ENCODE measurements at regions not wholly inside any gene's neighbourhood (a gene's known extent, or its start where the extent isn't known, plus 50 kb on each side); places are given as distances from the start of the nearest gene placed in this dataset.
"Not testable (repeated sequence)": the region's sequence is repeated elsewhere in the genome, so short reads cannot be mapped to it uniquely, and the experiment has no call there.

DNA sequence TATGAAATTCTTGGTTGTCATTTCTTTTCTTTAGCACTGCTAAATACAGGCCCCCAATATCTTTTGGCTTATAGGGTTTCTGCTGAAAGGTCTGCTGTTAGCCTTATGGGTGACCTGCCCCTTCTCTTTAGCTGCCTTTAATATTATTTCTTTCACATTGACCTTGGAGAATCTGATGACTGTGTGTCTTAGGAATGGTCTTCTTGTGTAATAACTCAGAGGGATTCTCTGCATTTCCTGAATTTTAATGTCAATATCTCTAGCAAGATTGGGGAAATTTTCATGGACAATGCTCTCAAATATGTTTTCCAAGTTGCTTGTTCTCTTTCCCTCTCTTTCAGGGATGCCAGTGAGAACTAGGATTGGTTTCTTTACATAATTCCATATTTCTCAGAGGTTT lies 292.4 kb downstream of the SLC7A11 start:
- FAIRE-seq: no peak

DNA sequence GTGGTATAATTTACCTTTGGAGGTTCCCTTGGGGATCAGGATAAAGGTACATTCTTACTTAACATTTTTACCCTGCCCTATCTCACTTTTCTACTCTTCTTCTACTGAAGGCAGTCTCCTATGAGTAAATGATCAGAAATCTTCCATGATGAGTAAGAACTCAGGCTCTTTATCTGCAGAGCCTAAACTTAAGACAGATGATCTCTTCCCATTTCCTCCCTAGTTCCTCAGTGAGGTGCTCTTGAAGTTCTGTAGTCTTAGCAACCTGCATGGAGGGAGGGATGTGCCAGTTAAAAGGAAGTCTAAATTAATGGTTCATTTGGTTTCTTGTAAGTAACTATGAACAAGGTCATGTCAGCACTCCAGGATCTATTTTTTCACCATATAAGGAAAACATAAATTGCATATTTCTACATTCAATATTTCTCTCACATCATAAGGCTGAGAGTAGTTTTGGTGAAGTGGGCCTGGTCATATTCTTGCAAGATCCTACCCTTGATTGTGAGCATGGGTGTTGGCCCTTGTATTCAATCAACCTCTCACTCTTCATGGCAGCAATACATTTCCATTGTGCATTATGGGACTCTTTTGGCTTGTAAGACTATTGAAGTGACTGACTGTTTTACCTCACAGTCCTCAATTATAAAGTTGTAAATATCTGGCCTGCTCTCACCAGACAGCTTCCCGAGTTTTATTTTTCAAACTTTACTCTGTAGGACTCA lies 295.5 kb downstream of the SLC7A11 start:
- no peak for FAIRE-seq

DNA sequence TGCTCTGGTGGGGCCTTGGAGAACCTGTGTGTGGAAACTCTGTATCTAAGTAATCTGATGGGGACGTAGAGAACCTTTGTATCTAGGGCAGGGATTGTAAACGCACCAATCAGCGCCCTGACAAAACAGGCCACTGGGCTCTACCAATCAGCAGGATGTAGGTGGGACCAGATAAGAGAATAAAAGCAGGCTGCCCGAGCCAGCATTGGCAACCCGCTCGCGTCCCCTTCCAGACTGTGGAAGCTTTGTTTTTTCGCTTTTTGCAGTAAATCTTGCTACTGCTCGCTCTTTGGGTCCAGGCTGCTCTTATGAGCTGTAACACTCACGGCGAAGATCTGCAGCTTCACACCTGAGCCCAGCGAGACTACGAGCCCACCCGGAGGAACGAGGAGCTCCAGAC lies 299.3 kb downstream of the SLC7A11 start:
- not testable (repeated sequence) for FAIRE-seq

DNA sequence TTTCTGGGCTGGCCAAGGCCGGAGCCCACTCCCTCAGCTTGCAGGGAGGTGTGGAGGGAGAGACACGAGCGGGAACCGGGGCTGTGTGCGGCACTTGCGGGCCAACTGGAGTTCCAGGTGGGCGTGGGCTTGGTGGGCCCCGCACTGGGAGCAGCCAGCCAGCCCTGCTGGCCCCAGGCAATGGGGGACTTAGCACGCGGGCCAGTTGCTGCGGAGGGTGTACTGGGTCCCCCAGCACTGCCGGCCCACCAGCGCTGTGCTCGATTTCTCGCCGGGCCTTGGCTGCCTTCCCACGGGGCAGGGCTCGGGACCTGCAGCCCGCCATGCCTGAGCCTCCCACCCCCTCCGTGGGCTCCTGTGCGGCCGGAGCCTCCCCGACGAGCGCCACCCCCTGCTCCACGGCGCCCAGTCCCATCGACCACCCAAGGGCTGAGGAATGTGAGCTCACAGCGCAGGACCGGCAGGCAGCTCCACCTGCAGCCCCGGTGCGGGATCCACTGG lies 300.1 kb downstream of the SLC7A11 start:
- FAIRE-seq: not testable (repeated sequence)

DNA sequence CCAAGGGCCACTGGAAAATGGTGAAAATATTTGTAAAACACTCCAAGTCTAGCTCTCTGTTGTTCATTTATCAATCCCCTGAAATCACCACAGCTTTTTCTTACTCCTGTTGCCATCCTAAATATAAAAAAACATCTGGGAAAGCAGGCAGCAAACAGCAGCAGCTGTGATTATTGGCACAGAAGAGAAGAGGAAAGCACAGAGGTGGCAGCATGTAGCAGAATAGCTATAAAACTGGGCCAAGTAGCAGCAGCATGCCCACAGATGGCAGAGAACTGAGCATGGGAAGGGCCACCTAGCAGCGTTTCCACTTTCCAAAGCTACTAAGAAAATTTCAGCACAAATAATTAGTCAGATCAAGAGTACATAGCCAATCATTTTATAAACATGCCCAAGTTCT lies 307.2 kb downstream of the SLC7A11 start:
- no peak for FAIRE-seq

DNA sequence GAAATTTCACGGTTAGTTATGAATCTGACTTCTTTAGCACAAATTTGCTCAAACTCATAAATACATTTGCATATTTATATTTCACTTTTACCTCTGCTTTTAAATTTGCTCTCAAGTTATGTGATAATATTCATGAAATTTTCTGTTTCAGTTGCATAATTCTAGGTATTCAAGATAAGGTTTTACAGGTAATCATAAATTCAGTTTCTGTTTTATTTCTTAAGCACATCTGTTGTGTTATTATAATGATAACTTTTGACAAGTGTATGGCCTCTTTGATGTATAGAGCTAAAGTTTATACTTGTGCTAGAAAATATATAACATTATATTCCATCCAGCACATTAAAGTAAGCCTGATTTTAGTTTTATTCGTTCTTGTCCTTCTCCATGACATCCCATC lies 308.1 kb downstream of the SLC7A11 start:
- no peak for FAIRE-seq

DNA sequence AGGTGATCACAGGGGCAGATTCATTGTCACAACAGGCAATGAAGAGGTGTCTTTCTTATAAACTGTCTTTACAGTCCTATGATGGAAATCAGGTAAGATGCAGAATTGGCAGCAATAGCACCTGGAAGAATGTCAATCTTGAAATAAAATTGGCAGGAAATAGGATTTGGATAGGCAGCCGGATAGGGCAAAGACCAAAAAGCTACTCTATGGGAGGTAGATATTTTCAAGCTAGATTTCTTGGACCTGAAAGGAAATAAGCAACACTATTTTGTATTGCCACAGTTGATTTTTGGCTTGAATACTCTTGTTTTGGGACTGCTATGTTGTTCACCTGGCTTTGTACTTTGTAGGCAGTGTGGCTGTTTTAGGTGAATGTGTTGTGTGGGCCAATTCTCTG lies 314.2 kb downstream of the SLC7A11 start:
- no peak for FAIRE-seq

DNA sequence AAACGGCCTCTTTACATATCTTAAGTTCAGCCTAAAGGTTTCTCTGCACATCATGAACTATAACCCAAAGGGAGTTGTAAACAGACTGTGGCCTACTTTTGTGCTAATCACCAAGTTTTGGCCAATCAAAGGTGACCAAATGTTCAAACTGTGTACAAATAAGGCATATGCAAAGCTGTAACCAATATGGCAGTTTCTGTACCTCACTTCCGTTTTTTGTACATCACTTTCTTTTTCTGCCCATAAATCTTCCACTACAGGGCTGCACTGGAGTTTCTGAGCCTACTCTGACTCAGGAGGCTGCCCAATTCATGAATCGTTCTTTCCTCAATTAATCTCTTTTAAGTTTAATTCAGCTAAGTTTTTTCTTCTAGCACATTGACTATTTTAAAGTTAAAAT lies 318.7 kb downstream of the SLC7A11 start:
- FAIRE-seq: no peak

DNA sequence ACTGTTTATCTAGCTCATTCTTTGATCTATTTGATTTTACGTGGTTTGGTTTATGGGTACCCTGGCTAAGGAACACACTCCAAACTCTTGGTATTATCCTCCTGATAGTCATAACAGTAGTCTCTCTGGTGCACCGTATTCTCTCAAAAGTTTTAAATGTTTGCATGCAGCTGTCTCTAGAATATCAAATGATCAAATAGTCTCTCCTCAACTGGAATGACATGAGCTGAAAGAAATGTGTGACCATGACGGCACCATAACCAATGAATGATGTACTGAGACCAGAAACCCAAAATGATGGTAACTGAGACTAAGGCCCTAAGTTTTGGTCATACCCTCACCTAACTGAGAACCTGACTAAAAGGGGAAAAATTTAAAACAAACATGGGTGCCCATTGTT lies 319.4 kb downstream of the SLC7A11 start:
- FAIRE-seq: no peak

DNA sequence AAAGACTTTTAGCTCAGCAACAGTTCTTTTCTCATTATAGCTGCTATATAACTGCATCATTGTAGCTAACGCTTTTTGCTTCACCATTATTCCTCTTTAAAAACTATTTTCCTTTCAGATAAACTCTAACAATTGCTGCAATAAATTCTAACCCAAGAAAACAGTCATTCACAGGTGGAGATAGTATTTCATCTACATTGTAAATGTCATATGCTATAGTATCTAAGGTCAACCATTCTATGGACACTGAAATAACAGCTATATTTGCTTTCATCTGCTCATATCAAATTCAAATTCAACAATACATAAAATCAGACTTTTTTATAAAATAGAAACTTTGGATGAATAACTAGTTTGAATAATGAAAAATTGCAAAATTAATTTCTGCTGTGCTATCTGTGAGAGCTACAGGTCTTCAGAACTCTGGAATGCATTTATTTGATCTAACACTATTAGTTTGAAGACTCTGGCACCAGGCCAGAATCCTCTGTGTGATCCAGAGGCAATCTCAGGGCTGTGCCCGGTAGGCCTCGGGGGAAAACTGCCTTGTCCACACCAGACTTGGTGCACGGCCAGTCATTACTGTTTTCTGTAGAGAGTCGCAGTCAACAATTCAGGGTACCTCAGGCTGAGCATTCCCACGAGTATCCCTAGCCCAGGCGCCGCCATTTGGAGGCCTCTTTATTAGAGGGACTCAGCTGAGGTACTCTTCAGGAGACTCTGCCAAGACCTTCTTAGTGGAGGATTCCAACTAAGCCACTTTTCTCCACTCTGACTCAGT lies 332.4 kb downstream of the SLC7A11 start:
- no peak for FAIRE-seq

DNA sequence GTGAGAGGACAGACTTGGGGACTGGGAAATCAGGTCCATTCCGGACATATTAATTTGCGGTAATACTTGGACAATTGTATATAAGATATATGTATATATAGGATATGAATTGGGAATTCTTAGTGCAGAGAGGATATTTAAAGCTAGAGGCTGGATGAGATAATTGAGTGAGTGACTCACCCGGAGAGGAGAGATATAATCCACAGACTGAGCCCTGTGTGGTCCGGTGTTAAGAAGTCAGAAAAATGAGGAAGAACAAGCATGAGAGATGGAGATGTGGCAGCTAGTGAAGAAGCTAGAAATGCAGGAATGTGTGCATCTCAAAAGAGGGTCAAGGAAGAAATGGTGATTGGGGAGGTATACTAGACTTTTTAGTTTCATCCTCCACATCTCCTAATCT lies 336.2 kb downstream of the SLC7A11 start:
- FAIRE-seq: no peak

DNA sequence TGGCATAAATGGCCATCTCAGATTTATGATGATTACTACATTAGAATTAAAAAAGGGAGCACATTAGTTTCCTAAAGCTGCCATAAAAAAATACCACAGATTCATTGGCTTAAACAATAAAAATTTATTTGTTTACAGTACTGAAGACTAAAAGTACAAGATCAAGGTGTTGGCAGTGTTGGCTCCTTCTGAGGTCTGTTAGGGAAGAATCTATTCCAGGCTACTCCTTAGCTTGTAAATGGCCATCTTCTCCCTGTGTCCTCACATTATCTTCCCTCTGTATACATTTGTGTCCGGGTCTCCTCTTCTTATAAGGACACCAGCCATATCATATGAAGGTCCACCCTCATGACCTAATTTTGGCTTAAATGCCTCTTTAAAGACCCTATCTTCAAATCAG lies 341.0 kb downstream of the SLC7A11 start:
- FAIRE-seq: no peak

DNA sequence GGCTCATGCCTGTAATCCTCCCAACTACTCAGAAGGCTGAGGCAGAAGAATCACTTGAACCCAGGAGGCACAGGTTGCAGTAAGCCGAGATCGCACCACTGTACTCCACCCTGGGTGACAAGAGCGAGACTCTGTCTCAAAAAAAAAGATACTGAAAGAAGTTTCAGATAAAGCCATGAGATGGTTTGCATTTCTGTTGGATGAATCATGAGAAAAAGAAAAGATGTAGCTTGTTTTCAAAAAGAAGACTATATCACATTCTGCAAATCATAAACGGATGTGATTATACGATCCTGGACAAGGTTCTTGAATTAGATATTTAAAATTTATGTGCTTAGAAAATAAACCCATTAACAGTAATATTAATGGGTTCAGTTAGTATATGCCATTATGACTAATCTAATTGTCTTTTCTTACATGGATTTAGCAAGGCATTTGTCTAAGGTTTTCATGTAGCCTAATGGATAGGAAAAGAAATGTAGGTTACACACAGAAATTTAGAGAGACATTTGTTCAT lies 345.9 kb downstream of the SLC7A11 start:
- FAIRE-seq: no peak

DNA sequence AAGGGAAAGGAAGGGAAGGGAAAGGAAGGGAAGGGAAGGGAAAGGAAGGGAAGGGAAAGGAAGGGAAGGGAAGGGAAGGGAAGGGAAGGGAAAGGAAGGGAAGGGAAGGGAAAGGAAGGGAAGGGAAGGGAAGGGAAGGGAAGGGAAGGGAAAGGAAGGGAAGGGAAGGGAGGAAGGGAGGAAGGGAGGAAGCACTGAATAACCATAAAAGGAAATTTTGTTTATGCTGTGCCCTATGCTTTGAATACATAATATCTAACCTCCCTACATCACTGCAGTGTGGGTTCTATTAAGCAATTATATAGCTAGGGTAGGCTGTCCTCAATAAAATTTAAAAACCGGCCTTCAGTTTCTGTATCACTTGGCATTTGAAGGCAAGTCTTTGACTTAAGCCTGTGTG lies 346.6 kb downstream of the SLC7A11 start:
- not testable (repeated sequence) for FAIRE-seq

DNA sequence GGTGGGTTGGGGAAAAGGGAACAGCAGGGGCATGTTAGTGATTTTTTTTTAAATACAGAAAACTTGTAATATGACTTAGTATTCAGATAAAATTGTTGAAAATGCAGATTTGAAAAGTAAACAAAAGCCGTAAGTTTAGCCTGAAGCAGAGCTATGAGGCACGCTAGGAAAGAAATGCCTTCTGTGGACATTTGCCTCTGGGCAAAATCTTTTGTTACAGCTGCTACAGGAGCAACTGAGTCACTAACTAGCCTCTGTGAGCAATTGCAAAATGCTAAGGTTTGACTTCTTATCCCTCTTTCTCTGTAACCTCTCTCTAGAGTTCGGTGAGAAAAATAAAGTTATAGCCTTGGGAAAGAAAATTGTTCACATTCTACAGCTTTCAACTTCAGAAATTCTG lies 350.0 kb downstream of the SLC7A11 start:
- FAIRE-seq: no peak

DNA sequence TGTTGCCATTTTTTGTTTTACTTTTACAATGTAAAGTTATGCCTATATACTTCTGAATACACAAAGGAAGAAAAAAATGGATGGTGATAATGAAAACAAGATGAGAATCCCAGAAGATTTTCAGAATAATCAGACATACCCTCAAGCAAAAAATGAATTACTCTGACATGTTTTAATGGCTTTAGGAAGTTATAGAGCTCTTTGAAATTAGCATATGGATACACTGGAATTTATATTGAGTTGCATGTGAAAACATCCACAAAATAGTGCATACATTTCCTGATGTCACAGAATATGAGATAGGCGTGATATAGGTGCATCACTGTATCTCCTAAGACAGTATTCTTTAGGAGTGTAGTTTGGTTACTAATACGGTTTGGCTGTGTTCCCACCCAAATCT lies 351.3 kb downstream of the SLC7A11 start:
- no peak for FAIRE-seq

DNA sequence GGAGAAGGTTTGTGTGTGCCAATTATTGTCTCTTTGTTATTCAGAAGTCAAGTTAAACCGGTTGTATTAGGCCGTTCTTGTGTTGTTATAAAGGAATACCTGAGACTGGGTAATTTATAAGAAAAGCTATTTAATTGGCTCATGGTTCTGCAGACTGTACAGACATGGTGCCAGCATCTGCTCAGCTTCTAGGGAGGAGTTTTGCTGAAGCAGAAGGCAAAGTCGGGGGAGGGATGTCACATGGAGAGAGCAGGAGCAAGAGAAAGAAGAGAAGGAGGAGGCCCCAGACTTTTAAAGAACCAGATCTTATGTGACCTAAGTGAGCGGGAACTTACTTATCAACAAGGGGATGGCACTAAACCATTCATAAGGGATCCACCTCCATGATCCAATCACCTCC lies 349.3 kb upstream of the PCDH18 start:
- FAIRE-seq: no peak

DNA sequence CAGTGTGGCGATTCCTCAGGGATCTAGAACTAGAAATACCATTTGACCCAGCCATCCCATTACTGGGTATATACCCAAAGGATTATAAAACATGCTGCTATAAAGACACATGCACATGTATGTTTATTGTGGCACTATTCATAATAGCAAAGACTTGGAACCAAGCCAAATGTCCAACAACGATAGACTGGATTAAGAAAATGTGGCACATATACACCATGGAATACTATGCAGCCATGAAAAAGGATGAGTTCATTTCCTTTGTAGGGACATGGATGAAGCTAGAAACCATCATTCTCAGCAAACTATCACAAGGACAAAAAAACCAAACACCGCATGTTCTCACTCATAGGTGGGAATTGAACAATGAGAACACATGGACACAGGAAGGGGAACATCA lies 335.8 kb upstream of the PCDH18 start:
- not testable (repeated sequence) for FAIRE-seq

DNA sequence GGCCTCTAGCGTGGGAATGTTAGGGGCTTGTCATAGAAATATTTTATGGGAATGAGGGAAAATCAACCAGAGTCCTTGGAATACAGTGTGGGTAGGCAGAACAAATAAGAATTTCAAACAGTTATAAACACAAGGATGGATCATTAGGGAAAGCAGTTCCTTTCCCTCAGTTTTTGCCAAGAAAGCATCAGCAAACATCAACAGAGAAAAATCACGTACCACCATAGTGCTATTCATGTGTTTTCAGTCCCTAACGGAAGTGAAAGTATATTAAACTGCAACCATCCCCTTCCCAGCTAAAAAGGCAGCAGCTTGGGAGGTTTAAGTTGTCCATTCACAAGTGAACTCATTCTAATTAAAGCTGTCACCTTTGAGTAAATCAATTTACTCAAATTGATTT lies 334.4 kb upstream of the PCDH18 start:
- FAIRE-seq: no peak

DNA sequence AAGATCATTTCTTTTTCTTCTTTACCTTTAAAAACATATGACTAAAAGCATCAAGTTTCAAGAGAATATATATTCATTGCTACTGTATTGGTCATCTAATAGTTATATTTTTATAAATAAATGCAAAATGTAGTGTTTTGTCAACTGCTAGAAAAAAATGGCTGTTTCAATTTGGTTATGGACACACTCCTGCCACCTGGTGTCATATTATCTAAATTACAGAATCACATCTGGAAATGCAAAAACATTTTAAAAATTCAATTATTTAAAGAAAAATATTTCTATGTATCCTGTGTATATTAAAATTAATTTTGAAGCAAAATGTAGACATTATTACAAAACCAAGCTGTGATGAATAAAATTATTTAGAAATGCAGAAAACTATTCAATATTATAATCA lies 329.4 kb upstream of the PCDH18 start:
- peak; percentile 92 for FAIRE-seq

DNA sequence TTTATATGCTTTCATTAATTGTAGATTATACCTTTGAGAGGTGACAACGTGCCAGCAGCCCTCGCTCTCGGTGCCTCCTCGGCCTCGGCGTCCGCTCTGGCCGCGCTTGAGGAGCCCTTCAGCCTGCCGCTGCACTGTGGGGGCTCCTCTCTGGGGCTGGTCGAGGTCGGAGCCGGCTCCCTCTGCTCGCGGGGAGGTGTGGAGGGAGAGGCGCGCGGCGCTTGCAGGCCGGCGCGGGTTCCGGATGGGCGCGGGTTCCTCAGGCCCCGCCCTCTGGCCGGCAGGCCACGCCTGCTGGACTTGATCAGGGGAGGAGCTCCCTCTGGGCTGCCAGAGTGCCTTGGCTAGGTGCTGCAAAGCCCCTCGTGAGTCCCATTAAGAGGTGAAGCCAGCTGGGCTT lies 321.1 kb upstream of the PCDH18 start:
- no peak for FAIRE-seq

DNA sequence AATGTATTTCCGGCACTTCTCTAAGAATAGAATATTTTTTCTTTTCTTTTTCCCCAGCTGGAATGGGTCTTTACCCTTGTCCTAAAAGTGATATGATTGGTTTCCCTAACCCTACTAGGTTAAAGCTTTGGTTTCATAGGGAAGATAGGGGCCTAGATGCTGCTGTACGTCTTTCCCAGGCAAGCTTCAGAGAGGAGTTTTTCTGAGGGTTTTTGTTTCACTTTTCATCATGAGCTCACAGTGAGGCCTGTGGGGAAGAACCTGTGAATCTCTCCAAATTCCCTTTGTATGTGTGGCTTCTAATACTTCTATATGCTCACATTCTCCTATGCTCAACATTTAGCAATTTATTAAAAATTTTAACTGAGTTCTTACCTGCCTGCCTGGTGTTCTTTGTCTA lies 320.0 kb upstream of the PCDH18 start:
- no peak for FAIRE-seq

DNA sequence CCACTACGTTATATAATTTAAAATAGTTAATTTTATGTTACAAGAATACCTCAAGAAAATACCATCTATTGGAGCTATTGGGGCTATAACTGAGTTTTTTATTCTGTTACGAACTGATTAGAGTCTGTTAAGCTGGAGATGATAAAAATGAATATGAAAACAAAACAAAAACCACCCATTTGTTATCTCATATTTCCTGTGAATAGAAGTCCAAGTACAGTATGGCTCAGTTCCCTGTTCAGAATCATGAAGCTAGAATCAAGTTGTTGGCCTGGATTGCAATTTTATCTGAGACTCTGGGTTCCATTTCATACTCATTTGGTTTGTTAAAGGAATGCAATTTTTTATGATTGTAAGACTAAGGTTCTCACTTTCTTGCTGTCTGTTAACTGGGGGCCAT lies 319.1 kb upstream of the PCDH18 start:
- no peak for FAIRE-seq

DNA sequence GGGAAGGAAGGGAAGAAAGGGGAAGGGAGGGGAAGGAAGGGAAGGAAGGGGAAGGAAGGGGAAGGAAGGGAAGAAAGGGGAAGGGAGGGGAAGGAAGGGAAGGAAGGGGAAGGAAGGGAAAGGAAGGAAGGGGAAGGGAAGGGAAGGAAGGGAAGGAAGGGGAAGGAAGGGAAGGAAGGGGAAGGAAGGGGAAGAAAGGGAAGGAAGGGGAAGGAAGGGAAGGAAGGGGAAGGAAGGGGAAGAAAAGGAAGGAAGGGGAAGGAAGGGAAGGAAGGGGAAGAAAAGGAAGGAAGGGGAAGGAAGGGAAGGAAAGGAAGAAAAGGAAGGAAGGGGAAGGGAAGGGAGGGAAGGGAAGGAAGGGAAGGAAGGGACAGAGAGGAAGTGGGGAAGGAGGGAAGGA lies 295.7 kb upstream of the PCDH18 start:
- FAIRE-seq: not testable (repeated sequence)

All from TTC549 (cell line).